SH-SY5Y (cell line): ENCODE measurements at regions not wholly inside any gene's neighbourhood (a gene's known extent, or its start where the extent isn't known, plus 50 kb on each side); places are given as distances from the start of the nearest gene placed in this dataset.

ENCODE experiments used
- GATA2 ChIP-seq: IDR thresholded peaks from 2 replicates; pipeline ENCODE4 v1.6.1; 2011; ENCODE audit warnings: mild to moderate bottlenecking, low read depth, low read length
- GATA3 ChIP-seq: IDR thresholded peaks from 2 replicates; pipeline ENCODE4 v1.6.1; 2011; ENCODE audit warnings: low read depth, mild to moderate bottlenecking, low read length, moderate library complexity

DNA sequence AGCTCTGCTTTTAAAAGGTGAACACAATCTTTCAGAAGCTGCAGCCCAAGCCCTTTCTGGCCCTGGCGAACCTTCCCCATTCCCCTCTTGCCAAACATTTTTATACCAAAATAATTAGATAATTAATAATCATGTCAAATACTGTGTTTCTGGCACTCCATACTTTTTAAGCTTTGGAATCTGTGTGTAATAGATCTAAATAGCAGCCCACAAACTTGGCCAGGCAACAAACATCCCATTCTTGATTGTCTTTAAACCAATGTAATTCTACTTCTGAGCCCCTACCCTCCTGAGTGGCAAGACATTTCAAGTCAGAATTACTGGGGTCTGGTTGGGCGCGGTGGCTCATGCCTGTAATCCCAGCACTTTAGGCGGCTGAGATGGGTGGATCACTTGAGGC, 137.7 kb downstream of the NAV1 start:
- TF ChIP-seq GATA2 = no peak
- no peak for TF ChIP-seq GATA3
